ENCODE measurements at regions not wholly inside any gene's neighbourhood (a gene's known extent, or its start where the extent isn't known, plus 50 kb on each side); places are given as distances from the start of the nearest gene placed in this dataset.

- TF ChIP-seq CTCF (IDR thresholded peaks at IDR 0.05; ENCODE audit: insufficient read depth, low read depth, low read length) (no peak), EZH2 (IDR thresholded peaks at IDR 0.05; ENCODE audit: insufficient read depth, low read length) (no peak)
Observed at GRCh38 chr7:42733040-42733439, 178.8 kb downstream of the C7orf25 start.

All from astrocyte (in vitro differentiated cells and primary cell).